A673 (cell line): ENCODE measurements at regions not wholly inside any gene's neighbourhood (a gene's known extent, or its start where the extent isn't known, plus 50 kb on each side); places are given as distances from the start of the nearest gene placed in this dataset.

Experiments used
- CTCF ChIP-seq: fragments of 300-800, 200-600 bp; sonication (generic); conservative IDR thresholded peaks from 2 replicates; pipeline ENCODE4 v1.5.1; 2017; ENCODE audit warnings: low read depth, mild to moderate bottlenecking, antibody characterized with exemption, low read length, moderate library complexity, mixed read lengths
- EZH2 ChIP-seq: fragments of 200-600 bp; sonication (generic); IDR thresholded peaks from 2 replicates; pipeline ENCODE4 v1.6.1; 2017; ENCODE audit warnings: borderline replicate concordance, low read depth, mild to moderate bottlenecking, mixed read lengths, antibody characterized with exemption, low read length; ENCODE audit not compliant: poor library complexity, severe bottlenecking

- TF ChIP-seq CTCF (no peak), EZH2 (no peak)
These were observed 205.8 kb downstream of the SPTSSA start for GRCh38 chr14:34256223-34256622.
